GM12878 (cell line): ENCODE measurements at regions not wholly inside any gene's neighbourhood (a gene's known extent, or its start where the extent isn't known, plus 50 kb on each side); places are given as distances from the start of the nearest gene placed in this dataset.
A peak's percentile ranks its signal among the peaks of the same experiment; 100 is the strongest.

Experiments
- BACH1 ChIP-seq: fragments of 450-650 bp; IDR thresholded peaks from 2 replicates; pipeline ENCODE4 v1.6.1; 2017; ENCODE audit warnings: mild to moderate bottlenecking, borderline replicate concordance
- BHLHE40 ChIP-seq, 2 experiments: fragments of 450-650 bp in 1 of 2; IDR thresholded peaks; 2 replicates each; pipeline ENCODE4 v1.6.1; 2011 to 2017; ENCODE audit warnings: low read depth in 2 of 2, borderline replicate concordance in 1 of 2, improper control_type of control experiment in 1 of 2, low read length in 1 of 2, mild to moderate bottlenecking in 1 of 2
- BMI1 ChIP-seq: fragments of 450-650 bp; IDR thresholded peaks from 2 replicates; pipeline ENCODE4 v1.6.1; 2016; ENCODE audit warnings: mild to moderate bottlenecking, moderate library complexity, borderline replicate concordance
- BRCA1 ChIP-seq: IDR thresholded peaks from 2 replicates; pipeline ENCODE4 v1.6.1; 2011; ENCODE audit warnings: low read depth, low read length, improper control_type of control experiment
- CREM ChIP-seq: IDR thresholded peaks from 2 replicates; pipeline ENCODE4 v1.6.1; 2014; ENCODE audit warnings: antibody characterized with exemption, low read depth
- DPF2 ChIP-seq: fragments of 450-650 bp; IDR thresholded peaks from 2 replicates; pipeline ENCODE4 v1.6.1; 2017; ENCODE audit warnings: mild to moderate bottlenecking
- EGR1 ChIP-seq, 2 experiments: IDR thresholded peaks; 1 replicate in 1 of 2; 2 replicates in 1 of 2; pipeline ENCODE4 v1.6.1; 2011 to 2012; ENCODE audit warnings: low read depth in 2 of 2, low read length in 2 of 2, borderline replicate concordance in 1 of 2, mild to moderate bottlenecking in 1 of 2, moderate library complexity in 1 of 2
- ESRRA ChIP-seq: IDR thresholded peaks from 2 replicates; pipeline ENCODE4 v1.6.1; 2012; ENCODE audit warnings: mild to moderate bottlenecking, low read length, improper control_type of control experiment
- EZH2 ChIP-seq: IDR thresholded peaks from 2 replicates; pipeline ENCODE4 v1.6.1; 2012; ENCODE audit warnings: low read depth, mild to moderate bottlenecking, control low read depth, inconsistent platforms, low read length, borderline replicate concordance; ENCODE audit not compliant: control insufficient read depth
- MEF2A ChIP-seq: IDR thresholded peaks from 2 replicates; pipeline ENCODE4 v1.6.1; 2011; ENCODE audit warnings: low read depth, mild to moderate bottlenecking, low read length, moderate library complexity; ENCODE audit not compliant: insufficient read depth
- NFYB ChIP-seq: IDR thresholded peaks from 2 replicates; pipeline ENCODE4 v1.6.1; 2011; ENCODE audit warnings: low read depth, mild to moderate bottlenecking, low read length, improper control_type of control experiment, moderate library complexity; ENCODE audit not compliant: insufficient read depth
- NRF1 ChIP-seq: conservative IDR thresholded peaks from 2 replicates; pipeline ENCODE4 v1.6.1; 2011; ENCODE audit warnings: mild to moderate bottlenecking, low read depth, low read length, improper control_type of control experiment
- POLR2AphosphoS2 ChIP-seq: IDR thresholded peaks from 2 replicates; pipeline ENCODE4 v1.6.1; 2011; ENCODE audit warnings: low read depth, mild to moderate bottlenecking, low read length, improper control_type of control experiment, moderate library complexity
- RAD51 ChIP-seq: fragments of 450-650 bp; IDR thresholded peaks from 2 replicates; pipeline ENCODE4 v1.6.1; 2016; ENCODE audit warnings: moderate library complexity, mild to moderate bottlenecking, inconsistent platforms
- RELA ChIP-seq: fragments of 450-650 bp; IDR thresholded peaks from 2 replicates; pipeline ENCODE4 v1.8.0; 2014; ENCODE audit warnings: borderline replicate concordance; ENCODE audit not compliant: partially characterized antibody
- SP1 ChIP-seq: IDR thresholded peaks from one replicate; pipeline ENCODE4 v1.6.1; 2011; ENCODE audit warnings: low read depth, low read length
- SUPT20H ChIP-seq: IDR thresholded peaks from 2 replicates; pipeline ENCODE4 v1.6.1; 2011; ENCODE audit warnings: low read depth, mild to moderate bottlenecking, low read length, moderate library complexity, borderline replicate concordance; ENCODE audit not compliant: control insufficient read depth
- TARDBP ChIP-seq: IDR thresholded peaks from 2 replicates; pipeline ENCODE4 v1.6.1; 2016; ENCODE audit warnings: borderline replicate concordance
- WRNIP1 ChIP-seq: IDR thresholded peaks from 2 replicates; pipeline ENCODE4 v1.6.1; 2011; ENCODE audit warnings: low read depth, low read length, improper control_type of control experiment, borderline replicate concordance
- ZNF207 ChIP-seq: fragments of 450-650 bp; IDR thresholded peaks from 2 replicates; pipeline ENCODE4 v1.6.1; 2014; ENCODE audit warnings: antibody characterized with exemption, mild to moderate bottlenecking, borderline replicate concordance
- TF ChIP-seq, protein P1 (sequence below): fragments of 450-650 bp; IDR thresholded peaks from 2 replicates; pipeline ENCODE4 v1.6.1; 2016; ENCODE audit warnings: mild to moderate bottlenecking, moderate library complexity, borderline replicate concordance
- TF ChIP-seq, protein P2 (sequence below): fragments of 450-650 bp; IDR thresholded peaks from 2 replicates; pipeline ENCODE4 v1.6.1; 2014; ENCODE audit warnings: mild to moderate bottlenecking
- TF ChIP-seq, protein P3 (sequence below): fragments of 450-650 bp; conservative IDR thresholded peaks from 2 replicates; pipeline ENCODE4 v1.6.1; 2017; ENCODE audit warnings: mild to moderate bottlenecking, moderate library complexity

DNA sequence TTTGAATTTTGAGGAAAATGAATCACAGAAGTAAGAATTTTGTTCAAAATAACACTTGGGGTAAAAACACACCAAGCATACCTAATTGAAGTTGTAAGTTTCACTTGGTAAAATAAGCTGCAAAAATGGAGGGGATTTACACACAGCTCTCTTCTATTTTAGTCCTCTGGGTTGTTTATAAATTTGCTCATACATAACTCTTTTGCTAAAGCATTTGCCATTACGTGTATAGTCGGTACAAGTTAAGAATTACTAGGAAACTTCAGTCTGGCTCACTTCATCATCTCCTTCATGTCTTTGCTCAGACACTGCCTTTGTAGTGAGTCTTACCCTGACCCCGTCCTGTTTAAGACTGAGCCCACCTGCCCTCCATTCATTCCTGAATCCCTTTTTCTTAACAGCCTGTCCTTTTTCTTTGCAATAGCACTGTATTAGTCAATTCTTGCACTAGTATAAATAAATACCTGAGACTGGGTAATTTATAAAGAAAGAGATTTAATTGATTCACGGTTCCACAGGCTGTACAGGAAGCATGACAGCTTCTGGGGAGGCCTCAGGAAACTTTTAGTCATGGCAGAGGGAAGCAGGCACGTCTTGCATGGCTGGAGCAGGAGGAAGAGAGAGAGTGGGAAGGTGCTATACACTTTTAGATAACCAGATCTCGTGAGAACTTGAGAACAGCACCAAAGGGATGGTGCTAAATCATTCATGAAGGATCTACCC, 451.1 kb downstream of the PCNX1 start (continued):
- no peak for TF ChIP-seq WRNIP1
- TF ChIP-seq SP1: no peak
- TF ChIP-seq, protein P1, sequence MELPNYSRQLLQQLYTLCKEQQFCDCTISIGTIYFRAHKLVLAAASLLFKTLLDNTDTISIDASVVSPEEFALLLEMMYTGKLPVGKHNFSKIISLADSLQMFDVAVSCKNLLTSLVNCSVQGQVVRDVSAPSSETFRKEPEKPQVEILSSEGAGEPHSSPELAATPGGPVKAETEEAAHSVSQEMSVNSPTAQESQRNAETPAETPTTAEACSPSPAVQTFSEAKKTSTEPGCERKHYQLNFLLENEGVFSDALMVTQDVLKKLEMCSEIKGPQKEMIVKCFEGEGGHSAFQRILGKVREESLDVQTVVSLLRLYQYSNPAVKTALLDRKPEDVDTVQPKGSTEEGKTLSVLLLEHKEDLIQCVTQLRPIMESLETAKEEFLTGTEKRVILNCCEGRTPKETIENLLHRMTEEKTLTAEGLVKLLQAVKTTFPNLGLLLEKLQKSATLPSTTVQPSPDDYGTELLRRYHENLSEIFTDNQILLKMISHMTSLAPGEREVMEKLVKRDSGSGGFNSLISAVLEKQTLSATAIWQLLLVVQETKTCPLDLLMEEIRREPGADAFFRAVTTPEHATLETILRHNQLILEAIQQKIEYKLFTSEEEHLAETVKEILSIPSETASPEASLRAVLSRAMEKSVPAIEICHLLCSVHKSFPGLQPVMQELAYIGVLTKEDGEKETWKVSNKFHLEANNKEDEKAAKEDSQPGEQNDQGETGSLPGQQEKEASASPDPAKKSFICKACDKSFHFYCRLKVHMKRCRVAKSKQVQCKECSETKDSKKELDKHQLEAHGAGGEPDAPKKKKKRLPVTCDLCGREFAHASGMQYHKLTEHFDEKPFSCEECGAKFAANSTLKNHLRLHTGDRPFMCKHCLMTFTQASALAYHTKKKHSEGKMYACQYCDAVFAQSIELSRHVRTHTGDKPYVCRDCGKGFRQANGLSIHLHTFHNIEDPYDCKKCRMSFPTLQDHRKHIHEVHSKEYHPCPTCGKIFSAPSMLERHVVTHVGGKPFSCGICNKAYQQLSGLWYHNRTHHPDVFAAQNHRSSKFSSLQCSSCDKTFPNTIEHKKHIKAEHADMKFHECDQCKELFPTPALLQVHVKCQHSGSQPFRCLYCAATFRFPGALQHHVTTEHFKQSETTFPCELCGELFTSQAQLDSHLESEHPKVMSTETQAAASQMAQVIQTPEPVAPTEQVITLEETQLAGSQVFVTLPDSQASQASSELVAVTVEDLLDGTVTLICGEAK: no peak
- TF ChIP-seq, protein P2, sequence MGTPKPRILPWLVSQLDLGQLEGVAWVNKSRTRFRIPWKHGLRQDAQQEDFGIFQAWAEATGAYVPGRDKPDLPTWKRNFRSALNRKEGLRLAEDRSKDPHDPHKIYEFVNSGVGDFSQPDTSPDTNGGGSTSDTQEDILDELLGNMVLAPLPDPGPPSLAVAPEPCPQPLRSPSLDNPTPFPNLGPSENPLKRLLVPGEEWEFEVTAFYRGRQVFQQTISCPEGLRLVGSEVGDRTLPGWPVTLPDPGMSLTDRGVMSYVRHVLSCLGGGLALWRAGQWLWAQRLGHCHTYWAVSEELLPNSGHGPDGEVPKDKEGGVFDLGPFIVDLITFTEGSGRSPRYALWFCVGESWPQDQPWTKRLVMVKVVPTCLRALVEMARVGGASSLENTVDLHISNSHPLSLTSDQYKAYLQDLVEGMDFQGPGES: no peak
- TF ChIP-seq TARDBP: no peak
- TF ChIP-seq BACH1: no peak
- TF ChIP-seq, protein P3, sequence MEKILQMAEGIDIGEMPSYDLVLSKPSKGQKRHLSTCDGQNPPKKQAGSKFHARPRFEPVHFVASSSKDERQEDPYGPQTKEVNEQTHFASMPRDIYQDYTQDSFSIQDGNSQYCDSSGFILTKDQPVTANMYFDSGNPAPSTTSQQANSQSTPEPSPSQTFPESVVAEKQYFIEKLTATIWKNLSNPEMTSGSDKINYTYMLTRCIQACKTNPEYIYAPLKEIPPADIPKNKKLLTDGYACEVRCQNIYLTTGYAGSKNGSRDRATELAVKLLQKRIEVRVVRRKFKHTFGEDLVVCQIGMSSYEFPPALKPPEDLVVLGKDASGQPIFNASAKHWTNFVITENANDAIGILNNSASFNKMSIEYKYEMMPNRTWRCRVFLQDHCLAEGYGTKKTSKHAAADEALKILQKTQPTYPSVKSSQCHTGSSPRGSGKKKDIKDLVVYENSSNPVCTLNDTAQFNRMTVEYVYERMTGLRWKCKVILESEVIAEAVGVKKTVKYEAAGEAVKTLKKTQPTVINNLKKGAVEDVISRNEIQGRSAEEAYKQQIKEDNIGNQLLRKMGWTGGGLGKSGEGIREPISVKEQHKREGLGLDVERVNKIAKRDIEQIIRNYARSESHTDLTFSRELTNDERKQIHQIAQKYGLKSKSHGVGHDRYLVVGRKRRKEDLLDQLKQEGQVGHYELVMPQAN: no peak
- no peak for TF ChIP-seq POLR2AphosphoS2
- TF ChIP-seq SUPT20H: no peak
- TF ChIP-seq RAD51: no peak
- TF ChIP-seq NFYB: no peak
- no peak for TF ChIP-seq BMI1
- TF ChIP-seq EGR1 (IDR thresholded peaks at IDR 0.05; ENCODE audit: borderline replicate concordance in 1 of 2, low read depth in 2 of 2, low read length in 2 of 2): no peak
- TF ChIP-seq MEF2A: peak; percentile 90
- no peak for TF ChIP-seq NRF1
- no peak for TF ChIP-seq DPF2
- no peak for TF ChIP-seq ZNF207
- peak; percentile 76; the same call in 1 of the 2 replicates for TF ChIP-seq CREM
- no peak for TF ChIP-seq ESRRA
- peak in 1 of 2 experiments; percentile 59; a peak in 1 of 4 replicates for TF ChIP-seq BHLHE40 (IDR thresholded peaks at IDR 0.05; ENCODE audit: borderline replicate concordance in 1 of 2, low read depth in 2 of 2, low read length in 1 of 2)
- no peak for TF ChIP-seq EZH2
- TF ChIP-seq BRCA1: no peak
- TF ChIP-seq RELA: no peak
